ENCODE measurements at regions not wholly inside any gene's neighbourhood (a gene's known extent, or its start where the extent isn't known, plus 50 kb on each side); places are given as distances from the start of the nearest gene placed in this dataset.

DNA sequence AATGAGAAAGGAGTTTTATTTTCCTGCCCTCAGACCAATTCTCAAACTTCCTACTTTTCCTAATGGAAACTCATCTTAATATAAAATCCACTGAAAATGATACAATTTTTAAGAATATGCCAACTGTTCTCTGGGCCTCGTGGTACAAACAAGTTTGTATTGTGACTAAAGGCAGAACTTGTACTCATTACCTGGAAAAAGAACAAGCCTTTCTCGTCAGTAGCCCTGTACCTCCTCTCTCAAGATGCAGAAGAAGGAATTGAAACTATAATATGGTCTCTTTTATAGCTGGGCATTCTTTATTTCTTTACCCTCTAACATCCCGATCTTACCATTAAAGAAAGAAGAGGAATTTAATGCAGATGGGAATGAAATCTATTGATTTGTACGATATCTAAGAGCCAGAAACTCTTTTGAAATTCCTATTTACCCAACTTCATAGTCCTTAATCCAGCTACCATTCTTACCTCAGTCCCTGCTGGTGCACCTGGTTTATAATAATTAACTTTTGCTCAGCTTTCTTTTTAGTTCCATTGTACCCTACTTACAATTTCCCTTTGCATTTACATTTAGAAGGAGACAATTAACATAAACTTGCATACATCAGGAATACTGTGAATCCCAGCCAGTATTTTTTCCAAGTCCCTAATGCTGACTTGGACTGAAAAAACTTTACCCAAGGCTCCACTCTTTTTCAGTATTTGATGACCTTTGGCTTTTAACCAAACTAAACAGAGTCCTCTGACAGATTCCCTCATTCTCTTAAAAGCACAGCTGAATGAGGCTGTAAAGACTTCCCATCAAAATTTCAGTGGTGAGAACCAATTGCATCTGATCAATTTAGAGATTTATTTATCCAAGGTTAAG is 1162.4 kb downstream of the BRINP3 start:
- TF ChIP-seq CTCF (IDR thresholded peaks at IDR 0.05; ENCODE audit: low read depth, low read length, missing input control) = no peak
- TF ChIP-seq GABPA (IDR thresholded peaks at IDR 0.05 in 1 of 2, conservative IDR thresholded peaks at IDR 0.05 in 1 of 2) = no peak
- TF ChIP-seq, protein P1, sequence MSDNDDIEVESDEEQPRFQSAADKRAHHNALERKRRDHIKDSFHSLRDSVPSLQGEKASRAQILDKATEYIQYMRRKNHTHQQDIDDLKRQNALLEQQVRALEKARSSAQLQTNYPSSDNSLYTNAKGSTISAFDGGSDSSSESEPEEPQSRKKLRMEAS (IDR thresholded peaks at IDR 0.05) = no peak
- TF ChIP-seq EGR1 (IDR thresholded peaks at IDR 0.05; ENCODE audit: low read depth in 2 of 2) = no peak
- TF ChIP-seq RAD21 (IDR thresholded peaks at IDR 0.05) = no peak
- no peak for TF ChIP-seq TAF1 (conservative IDR thresholded peaks at IDR 0.05)
- peak in 1 of 2 donors; percentile 40 for TF ChIP-seq HNF4A (conservative IDR thresholded peaks at IDR 0.05)
- TF ChIP-seq, protein P2, sequence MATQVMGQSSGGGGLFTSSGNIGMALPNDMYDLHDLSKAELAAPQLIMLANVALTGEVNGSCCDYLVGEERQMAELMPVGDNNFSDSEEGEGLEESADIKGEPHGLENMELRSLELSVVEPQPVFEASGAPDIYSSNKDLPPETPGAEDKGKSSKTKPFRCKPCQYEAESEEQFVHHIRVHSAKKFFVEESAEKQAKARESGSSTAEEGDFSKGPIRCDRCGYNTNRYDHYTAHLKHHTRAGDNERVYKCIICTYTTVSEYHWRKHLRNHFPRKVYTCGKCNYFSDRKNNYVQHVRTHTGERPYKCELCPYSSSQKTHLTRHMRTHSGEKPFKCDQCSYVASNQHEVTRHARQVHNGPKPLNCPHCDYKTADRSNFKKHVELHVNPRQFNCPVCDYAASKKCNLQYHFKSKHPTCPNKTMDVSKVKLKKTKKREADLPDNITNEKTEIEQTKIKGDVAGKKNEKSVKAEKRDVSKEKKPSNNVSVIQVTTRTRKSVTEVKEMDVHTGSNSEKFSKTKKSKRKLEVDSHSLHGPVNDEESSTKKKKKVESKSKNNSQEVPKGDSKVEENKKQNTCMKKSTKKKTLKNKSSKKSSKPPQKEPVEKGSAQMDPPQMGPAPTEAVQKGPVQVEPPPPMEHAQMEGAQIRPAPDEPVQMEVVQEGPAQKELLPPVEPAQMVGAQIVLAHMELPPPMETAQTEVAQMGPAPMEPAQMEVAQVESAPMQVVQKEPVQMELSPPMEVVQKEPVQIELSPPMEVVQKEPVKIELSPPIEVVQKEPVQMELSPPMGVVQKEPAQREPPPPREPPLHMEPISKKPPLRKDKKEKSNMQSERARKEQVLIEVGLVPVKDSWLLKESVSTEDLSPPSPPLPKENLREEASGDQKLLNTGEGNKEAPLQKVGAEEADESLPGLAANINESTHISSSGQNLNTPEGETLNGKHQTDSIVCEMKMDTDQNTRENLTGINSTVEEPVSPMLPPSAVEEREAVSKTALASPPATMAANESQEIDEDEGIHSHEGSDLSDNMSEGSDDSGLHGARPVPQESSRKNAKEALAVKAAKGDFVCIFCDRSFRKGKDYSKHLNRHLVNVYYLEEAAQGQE (IDR thresholded peaks at IDR 0.05) = no peak
- TF ChIP-seq JUND (IDR thresholded peaks at IDR 0.05) = no peak
- TF ChIP-seq SP1 (IDR thresholded peaks at IDR 0.05) = no peak

Data from liver (tissue), 3 donors.